AG09319 (cell line): ENCODE measurements at regions not wholly inside any gene's neighbourhood (a gene's known extent, or its start where the extent isn't known, plus 50 kb on each side); places are given as distances from the start of the nearest gene placed in this dataset.

ENCODE experiments used
- DNase-seq: peaks from one replicate; pipeline ENCODE4 v3.0.0-alpha.2; 2010; ENCODE audit warnings: low read depth; ENCODE audit errors: extremely low read depth
- CTCF ChIP-seq: IDR thresholded peaks from 2 replicates; pipeline ENCODE4 v1.5.1; 2011; ENCODE audit warnings: low read depth, mild to moderate bottlenecking, inconsistent platforms, low read length, moderate library complexity

GRCh38 chr4:110876866-110877265, 254.0 kb upstream of the PITX2 start:
- no peak for DNase-seq
- TF ChIP-seq CTCF = no peak

- no peak for TF ChIP-seq CTCF
- no peak for DNase-seq
These were observed 255.0 kb upstream of the PITX2 start for GRCh38 chr4:110877778-110878370.

GRCh38 chr4:110878413-110878812, 255.5 kb upstream of the PITX2 start:
- no peak for DNase-seq

GRCh38 chr4:110878956-110879355, 256.1 kb upstream of the PITX2 start:
- DNase-seq = no peak
- no peak for TF ChIP-seq CTCF

More at GRCh38 chr4:110878413-110878812, 255.5 kb upstream of the PITX2 start:
- no peak for TF ChIP-seq CTCF

GRCh38 chr4:110886270-110886669, 263.4 kb upstream of the PITX2 start:
- no peak for DNase-seq
- TF ChIP-seq CTCF = no peak

GRCh38 chr4:110886856-110887255, 264.0 kb upstream of the PITX2 start:
- DNase-seq = no peak
- TF ChIP-seq CTCF = no peak

GRCh38 chr4:110897784-110898183, 274.9 kb upstream of the PITX2 start:
- no peak for TF ChIP-seq CTCF
- no peak for DNase-seq
